Stimulated activated CD4-positive, alpha-beta T cell treated with anti-CD3 and anti-CD28 coated beads, TNF-alpha, amount 100 ng/mL, for 48 hours (primary cell): ENCODE measurements at regions not wholly inside any gene's neighbourhood (a gene's known extent, or its start where the extent isn't known, plus 50 kb on each side); places are given as distances from the start of the nearest gene placed in this dataset.
"Not testable (repeated sequence)": the region's sequence is repeated elsewhere in the genome, so short reads cannot be mapped to it uniquely, and the experiment has no call there.

ENCODE experiments used
- DNase-seq, 3 donors: peaks; one replicate each; pipeline ENCODE4 v3.0.0-alpha.2; 2020; ENCODE audit warnings: low read depth in 3 of 3

DNA sequence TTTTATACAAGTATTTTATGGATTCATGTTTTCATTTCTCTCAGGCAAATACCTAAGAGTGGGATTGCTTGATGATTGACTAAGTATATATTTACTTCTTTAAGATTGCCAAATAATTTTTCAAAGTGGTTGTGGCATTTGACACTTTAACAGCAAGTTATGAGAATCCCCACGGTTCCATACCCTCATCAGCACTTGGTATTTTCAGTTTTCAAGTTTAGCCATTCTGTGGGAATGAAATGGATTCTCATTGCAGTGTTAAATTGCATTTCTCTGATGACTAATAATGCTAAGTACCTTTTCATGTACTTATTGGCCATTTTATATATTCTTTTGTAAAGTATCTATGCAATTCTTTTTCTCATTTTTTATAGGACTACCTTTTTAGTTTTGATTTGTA lies 301.5 kb upstream of the DIO3 start:
- DNase-seq: no peak

GRCh38 chr14:101266441-101266840 lies 294.9 kb upstream of the DIO3 start:
- DNase-seq: not testable (repeated sequence)

DNA sequence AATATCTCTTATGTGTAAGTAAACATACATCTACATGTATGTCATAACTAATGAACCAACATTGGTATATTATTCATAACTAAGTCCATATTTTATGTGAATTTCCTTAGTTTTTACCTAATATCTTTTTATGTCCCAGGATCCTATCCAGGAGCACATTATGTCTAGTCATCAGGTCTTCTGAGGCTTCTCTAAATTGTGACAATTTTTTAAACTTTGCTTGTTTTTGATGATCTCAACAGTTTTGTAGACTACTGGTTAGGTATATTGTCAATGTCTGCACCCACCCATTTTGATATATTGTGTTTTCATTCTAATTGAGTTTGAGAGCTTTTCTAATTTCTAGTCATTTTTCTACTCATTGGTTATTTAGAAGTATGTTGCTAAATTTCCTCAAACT lies 288.2 kb upstream of the DIO3 start:
- DNase-seq: no peak

- DNase-seq: no peak
Measured at GRCh38 chr14:101276309-101277091, 284.8 kb upstream of the DIO3 start.

DNA sequence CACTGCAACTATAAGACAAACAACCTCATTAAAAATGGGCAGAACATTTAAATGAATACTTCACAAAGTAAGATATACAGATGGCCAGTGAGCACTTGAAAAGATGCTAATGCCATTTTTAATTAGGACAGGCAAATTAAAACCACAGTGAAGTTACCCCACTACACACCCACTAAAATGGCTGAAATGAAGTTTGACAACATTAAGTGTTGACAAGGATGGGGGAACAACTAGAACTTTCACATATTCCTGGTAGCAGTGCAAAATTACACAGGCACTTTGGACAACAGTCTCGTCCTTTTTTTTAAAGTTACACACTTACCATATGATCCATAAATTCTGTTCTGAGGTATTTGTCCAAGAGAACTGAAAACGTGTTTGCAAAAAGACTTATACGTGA lies 278.9 kb upstream of the DIO3 start:
- no peak for DNase-seq

DNA sequence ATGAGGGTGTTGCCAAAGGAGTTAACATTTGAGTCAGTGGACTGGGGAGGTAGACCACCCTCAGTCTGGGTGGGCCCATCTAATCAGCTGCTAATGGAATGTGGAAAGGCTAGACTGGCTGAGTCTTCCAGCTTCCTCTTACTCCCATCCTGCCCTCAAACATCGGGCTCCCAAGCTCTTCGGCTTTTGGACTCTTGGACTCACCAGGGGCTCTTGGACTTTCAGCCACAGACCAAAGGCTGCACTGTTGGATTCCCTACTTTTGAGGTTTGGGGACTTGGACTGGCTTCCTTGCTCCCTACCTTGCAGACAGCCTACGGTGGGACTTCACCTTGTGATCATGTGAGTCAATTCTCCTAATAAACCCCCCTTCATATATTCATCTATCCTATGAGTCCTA lies 276.6 kb upstream of the DIO3 start:
- no peak for DNase-seq

DNA sequence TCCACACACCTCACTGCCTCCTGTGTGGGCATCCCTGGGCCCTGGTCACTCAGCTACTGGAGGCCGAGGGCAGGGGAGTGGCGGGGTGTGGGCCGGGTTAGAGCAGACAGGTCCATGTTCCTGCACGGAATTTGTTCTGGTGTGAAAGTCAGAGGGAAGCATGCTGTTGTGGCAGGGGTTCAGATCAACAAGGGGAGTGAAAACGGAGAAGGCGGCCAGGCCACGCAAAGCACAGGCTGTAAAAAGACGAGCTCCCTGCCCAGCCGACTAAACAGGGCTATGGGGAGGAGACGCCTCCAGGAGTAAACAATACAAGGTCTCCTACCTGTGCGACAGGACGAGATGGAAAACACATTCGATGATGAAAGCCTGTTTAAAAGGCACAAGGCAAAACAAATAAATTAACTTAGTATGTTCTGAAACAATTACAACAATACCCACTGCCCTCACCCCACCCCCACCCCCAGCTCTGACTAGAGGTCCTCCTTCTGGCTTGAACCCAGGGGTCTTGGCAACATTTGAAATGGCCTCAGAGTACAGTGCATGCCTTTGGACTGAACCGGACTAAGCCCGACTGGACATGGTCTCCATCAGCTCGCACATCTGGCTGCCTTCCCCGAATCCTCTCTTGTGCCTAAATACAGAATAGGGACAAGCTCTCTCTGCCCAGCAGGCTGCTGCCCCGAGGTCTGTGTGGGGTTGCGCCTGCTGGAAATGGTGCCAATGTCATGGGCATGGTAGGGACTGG lies 274.9 kb upstream of the DIO3 start:
- no peak for DNase-seq

DNA sequence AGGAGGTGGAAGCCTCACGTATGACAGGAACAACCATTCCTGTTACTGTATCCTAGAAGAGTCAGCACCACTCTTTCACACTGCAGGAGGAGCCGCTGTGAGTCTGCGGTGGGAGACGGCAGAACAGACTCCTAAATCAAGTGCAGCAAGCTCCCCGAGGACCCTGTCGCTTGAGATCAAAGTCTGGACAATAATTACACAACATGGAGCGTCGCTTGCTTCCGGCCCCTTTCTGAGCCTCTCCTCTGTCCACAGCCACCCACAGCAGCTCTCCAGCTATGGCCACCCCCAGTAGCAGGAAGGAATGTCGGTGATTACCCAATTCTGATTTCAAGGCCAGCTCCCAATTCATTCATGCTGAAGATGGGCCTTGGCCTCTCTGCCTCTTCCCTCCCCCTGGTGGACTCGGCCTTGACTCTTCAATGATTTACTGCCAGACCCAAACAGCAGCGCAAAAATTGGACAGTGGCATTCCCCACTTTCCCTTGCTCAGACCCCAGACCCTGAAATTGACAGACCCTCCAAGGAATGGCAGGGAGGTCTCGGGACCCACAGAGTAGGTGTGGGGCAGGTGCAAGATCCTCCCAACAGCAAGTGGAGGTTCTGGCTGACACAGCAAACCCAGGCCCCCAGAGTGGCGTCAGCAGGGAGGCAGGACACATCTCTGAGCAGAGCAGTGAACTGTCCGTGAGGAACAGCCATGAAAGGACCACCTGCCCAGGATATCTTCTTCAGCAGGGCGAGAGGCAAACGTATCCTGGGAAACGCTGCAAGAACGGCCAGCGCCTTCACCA lies 272.7 kb upstream of the DIO3 start:
- no peak for DNase-seq

DNA sequence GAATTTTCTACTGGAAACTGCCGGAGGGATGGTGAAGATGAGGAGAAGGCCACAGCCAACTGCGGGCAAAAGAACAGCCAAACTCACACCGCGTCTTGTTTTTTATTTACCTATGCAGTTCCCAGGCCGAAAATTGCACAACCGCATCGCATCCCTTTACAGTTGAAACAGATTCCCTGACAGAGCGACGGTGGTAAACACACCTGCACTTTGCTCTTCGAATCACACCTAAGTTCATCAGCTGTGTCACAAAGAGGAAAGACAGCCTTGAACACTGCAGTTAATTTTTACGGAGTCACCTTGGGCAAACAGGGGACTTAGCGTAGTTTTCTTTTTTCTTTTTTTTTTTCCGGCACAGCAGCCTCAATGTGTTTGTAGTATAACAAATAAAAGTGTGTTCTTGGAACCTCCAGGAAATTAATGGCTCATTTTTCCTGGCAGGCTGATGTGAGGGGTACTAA lies 272.0 kb upstream of the DIO3 start:
- no peak for DNase-seq

DNA sequence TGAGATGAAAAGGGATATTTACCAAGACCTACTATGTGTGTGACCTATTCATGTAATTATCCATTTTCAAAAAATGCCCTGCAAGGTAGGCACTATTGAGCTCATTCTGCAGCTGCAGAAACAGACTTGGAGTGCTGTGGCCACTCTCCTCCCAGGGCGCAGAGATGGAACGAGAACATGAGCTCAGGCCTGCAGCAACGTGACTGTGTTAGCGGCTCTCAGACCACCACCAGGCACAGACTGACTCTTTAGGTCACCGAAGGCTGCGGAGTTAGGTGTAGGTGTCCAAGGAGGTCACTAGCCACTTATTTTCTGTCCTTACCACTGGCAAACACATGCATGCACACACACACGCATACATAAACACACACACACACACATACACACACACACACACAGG lies 271.4 kb upstream of the DIO3 start:
- no peak for DNase-seq

- DNase-seq: no peak
Measured at GRCh38 chr14:101290611-101291010, 270.7 kb upstream of the DIO3 start.

DNA sequence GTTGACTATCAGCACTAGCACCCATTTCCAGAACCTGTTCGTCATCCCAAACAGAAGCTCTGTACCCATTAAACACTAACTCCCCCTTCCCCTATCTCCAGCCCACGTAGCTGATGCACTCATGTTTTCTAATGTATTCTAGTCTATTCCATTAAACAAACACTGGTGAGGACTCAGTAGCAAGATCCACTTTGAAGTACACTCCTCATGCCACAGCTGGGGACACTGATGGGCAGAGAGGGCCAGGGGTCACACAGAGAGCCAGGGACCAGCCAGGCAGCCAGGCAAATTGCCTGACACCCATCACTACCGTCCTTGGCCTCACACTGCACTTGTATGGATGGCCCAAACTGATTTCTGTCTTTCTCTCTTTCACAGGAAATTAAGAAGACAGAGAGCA lies 269.9 kb upstream of the DIO3 start:
- no peak for DNase-seq

DNA sequence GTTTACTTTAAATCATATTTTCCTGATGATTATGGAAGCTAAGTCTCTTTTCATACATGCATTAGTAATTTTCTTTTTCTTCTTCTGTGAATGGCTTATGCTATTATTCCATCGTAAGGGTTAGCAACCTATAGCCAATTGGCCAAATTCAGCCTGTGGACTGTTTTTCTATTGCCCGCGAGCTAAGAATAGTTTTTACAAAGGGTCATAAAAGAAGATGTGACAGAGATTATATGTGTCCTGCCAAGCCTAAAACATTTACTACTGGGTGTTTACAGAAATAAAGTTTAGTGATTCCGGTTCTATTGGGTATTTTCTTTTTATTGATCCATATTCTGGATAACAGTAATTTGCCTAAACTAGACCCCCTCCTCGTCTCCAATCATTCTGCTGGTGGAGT lies 268.8 kb upstream of the DIO3 start:
- no peak for DNase-seq

DNA sequence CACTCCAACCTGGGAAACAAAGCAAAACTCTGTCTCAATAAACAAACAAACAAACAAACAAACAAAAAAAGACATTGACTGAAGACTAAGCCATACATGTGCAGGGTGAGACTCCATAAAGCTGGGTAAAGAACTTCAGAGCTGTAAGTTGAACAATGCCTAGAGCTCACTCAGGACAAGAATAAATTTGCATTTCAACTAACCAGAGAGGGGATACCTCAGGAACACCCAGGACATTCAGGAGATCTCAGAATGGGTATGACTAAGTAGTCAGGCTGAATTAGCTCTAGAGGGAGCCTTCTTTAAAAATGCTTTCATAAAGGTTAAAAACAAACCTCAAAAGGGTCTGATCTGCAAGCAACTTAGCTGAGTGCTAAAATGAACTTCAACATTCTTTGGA lies 267.7 kb upstream of the DIO3 start:
- DNase-seq: no peak

GRCh38 chr14:101294136-101294535 lies 267.2 kb upstream of the DIO3 start:
- no peak for DNase-seq

DNA sequence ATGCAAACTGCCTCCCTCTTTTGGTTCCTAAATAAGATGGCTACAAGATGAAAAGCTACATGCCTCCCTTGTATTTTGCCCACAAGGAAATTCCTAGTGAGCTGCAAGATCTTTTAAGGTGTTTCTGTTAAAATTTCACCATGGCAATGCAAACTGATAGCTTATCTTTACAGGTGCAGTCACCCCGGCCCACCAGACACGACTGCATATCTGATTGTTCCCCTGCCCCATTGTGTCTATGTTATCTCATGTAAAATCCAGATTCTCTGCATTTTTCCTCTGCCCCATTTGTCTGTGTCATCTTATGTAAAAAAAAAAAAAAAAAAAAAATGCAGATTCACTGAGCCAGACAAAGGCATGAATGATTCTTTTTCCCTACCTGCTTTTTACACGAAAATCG lies 261.5 kb upstream of the DIO3 start:
- not testable (repeated sequence) for DNase-seq

DNA sequence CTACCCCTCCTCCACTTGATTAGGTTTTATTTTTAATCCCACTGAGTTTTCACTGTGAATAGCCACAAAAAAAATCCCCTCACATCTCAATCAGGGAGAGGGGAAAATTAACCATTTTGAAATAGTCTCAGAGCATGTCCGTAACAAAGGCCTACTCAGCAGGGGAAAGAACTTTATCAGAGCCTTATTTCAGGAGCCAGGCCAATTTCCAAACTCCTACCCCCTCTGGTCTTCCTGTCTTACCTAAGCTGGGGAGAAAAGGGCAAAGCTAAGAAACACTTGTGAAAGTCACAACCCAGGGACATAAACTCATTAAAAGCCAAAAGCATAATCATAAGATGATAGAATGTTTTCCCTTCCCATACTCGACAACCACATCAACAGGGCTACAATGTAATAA lies 260.3 kb upstream of the DIO3 start:
- DNase-seq: no peak

DNA sequence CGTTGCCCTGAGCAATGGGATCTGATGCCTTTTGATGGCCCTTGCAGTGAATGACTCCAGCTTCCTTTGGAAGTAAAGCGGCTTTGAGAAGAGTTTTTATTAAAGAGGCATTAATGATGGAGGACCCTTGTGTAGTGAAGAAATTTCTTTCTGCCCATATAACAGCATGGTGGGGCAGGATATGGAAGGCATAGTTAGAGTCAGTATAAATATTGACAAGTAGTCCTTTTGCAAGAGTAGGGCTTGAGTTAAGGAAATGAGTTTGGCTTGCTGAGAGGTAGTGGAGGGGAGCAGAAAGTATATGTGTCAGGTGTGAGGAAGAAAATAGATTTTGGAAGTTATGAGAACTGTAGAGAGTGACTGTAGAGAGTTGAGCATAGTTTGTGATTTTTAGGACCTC lies 254.1 kb upstream of the DIO3 start:
- DNase-seq: not testable (repeated sequence)

GRCh38 chr14:101311186-101311585 lies 250.1 kb upstream of the DIO3 start:
- not testable (repeated sequence) for DNase-seq

- DNase-seq: no peak
Measured at GRCh38 chr14:101313268-101313667, 248.0 kb upstream of the DIO3 start.

- DNase-seq: no peak
Measured at GRCh38 chr14:101315802-101316296, 245.4 kb upstream of the DIO3 start.

GRCh38 chr14:101318271-101318670 lies 243.0 kb upstream of the DIO3 start:
- no peak for DNase-seq
